PC-9 (cell line): ENCODE measurements at regions not wholly inside any gene's neighbourhood (a gene's known extent, or its start where the extent isn't known, plus 50 kb on each side); places are given as distances from the start of the nearest gene placed in this dataset.

ENCODE experiments used
- CTCF ChIP-seq: fragments of 200-600 bp; sonication (generic); conservative IDR thresholded peaks from 2 replicates; pipeline ENCODE4 v1.6.1; 2017; ENCODE audit warnings: mixed run types, antibody characterized with exemption, mild to moderate bottlenecking, moderate library complexity
- EZH2 ChIP-seq: fragments of 200-600 bp; sonication (generic); IDR thresholded peaks from 2 replicates; pipeline ENCODE4 v1.8.0; 2017; ENCODE audit warnings: antibody characterized with exemption, low read depth

- TF ChIP-seq CTCF: no peak
- no peak for TF ChIP-seq EZH2
These were observed 53.8 kb upstream of the CFAP126 start for GRCh38 chr1:161421456-161421855.
